ENCODE measurements at regions not wholly inside any gene's neighbourhood (a gene's known extent, or its start where the extent isn't known, plus 50 kb on each side); places are given as distances from the start of the nearest gene placed in this dataset.
"Not testable (repeated sequence)": the region's sequence is repeated elsewhere in the genome, so short reads cannot be mapped to it uniquely, and the experiment has no call there.

DNA sequence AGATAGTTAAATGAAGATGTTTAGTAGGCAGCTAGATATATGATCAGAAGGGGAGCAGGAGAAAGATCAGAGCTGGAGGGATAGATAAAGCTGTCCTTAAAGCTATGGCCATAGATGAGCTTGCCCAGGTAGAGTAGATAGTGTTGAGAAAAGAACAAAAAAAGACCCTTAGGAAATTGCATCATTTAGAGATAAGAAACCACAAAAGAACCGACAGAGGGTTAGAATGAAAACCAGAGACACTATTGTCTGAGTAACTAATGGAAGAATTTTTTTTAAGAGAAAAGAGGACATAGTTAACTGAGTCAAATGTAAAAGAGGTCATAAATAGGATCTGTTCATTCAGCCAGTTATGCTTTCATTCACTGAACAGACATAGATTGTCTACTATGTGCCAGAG is 101.8 kb downstream of the TNFAIP3 start:
- DNase-seq = no peak

DNA sequence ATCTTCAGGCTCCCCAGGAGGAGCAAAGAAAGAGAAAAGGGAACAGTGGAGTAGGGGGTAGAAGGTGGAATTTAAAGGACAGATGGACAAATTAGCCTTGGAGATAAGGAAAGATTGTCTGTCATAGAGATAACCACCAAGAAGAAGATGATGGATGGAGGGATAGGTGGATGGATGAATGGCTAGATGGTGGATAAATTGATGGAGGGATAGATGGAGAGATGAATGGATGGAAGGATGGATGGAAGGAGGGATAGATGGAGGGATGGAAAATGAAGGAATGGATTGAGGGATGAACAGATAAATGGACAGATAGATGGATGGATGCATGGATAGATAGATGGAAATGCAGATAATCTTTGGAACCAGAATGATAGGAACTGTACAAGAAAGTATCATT is 102.8 kb downstream of the TNFAIP3 start:
- no peak for DNase-seq

DNA sequence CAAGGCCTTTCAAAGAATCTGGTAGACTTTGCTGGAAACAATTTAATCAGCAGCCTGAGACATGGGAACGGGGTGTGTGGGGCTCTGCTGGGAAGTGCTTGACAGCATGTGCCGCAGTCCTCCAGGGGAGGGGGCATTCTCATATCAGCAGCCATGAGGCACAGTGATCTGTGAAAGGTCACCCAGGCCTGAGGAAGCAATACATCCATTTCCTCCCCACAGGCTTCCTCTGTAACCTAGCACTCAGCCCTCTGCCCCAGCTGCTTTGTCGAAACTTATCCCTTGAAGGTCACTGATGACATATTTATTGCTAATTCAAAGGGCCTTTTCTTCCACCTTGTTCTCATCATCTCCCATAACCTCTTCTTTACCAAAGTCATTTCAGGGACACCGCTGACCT is 103.3 kb downstream of the TNFAIP3 start:
- DNase-seq = no peak

- no peak for DNase-seq
Measured at GRCh38 chr6:137973201-137973600, 106.1 kb downstream of the TNFAIP3 start.

DNA sequence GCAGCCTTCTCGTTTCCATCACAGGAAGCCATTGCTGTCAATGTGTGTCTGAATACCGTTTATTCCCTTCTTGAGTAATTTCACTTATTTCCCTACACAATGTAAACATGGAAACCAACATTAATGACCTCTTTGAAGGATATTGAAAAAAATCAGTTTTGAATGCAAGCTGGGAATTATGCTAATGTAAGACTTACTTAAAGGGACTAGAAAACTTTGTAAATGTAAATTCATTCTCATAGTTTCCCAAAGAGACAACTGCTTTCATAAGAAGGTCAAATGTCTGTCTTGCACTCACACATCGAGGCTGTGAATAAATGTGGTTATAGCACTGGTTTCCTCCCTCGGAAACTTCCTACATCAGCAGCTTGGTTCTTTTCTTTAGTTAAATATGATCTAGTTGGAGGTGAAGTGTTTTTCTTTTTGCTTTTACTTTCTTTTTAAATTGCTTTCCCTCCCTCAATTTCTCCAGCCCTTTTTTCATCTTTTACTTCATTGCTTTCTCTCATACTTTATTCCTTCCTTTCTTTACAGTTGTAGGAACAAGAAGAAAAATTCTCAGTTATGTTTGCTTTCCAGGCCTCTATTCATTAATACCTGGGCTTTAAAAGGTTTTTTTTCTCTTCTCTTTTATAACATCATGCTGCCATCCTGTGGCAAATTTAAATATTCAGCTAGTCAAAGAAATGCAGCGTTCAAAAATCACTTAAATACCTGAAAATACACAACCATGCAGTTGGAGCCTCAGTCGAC is 108.3 kb downstream of the TNFAIP3 start:
- no peak for DNase-seq

- no peak for DNase-seq
Measured at GRCh38 chr6:137976430-137976829, 109.4 kb downstream of the TNFAIP3 start.

DNA sequence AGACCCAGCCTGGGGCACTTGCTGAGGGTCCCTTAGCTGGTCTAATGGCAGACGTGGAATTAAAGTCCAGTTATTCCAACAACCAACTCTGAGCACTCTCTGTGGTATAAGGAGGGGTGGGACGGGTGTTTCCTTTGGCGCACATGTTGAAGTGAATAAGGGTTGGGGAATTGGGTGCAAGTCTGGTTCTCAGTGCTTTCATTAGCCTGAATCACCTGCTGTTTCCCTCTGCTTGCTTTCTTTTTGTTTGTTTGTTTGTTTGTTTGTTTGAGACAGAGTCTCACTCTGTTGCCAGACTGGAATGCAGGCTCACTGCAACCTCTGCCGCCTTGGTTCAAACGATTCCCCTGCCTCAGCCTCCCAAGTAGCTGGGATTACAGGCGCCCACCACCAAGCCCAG is 110.1 kb downstream of the TNFAIP3 start:
- DNase-seq = no peak

GRCh38 chr6:137977814-137978213 is 110.8 kb downstream of the TNFAIP3 start:
- DNase-seq = no peak

- DNase-seq = no peak
Measured at GRCh38 chr6:137978252-137978896, 111.3 kb downstream of the TNFAIP3 start.

GRCh38 chr6:137979263-137979662 is 112.2 kb downstream of the TNFAIP3 start:
- not testable (repeated sequence) for DNase-seq

DNA sequence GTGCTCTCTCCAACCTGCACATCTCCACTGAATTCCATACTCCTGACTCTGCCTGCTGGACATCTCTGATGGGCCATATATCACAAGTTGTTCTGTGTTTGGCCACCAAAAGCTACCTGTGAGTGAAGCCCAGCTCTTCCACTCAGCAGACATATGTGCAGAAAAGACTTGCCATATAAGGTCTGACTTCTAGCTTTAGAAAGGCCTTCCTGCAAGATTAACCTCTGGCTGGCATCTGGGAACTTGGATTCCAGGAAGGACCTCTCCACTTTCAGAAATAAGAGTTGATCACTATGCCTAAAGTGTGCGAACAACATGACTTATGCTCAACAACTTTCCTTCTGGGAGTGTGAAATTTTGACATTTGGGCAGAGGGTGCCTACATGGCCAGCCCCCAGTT is 113.7 kb downstream of the TNFAIP3 start:
- no peak for DNase-seq

- no peak for DNase-seq
Measured at GRCh38 chr6:137981758-137982157, 114.7 kb downstream of the TNFAIP3 start.

DNA sequence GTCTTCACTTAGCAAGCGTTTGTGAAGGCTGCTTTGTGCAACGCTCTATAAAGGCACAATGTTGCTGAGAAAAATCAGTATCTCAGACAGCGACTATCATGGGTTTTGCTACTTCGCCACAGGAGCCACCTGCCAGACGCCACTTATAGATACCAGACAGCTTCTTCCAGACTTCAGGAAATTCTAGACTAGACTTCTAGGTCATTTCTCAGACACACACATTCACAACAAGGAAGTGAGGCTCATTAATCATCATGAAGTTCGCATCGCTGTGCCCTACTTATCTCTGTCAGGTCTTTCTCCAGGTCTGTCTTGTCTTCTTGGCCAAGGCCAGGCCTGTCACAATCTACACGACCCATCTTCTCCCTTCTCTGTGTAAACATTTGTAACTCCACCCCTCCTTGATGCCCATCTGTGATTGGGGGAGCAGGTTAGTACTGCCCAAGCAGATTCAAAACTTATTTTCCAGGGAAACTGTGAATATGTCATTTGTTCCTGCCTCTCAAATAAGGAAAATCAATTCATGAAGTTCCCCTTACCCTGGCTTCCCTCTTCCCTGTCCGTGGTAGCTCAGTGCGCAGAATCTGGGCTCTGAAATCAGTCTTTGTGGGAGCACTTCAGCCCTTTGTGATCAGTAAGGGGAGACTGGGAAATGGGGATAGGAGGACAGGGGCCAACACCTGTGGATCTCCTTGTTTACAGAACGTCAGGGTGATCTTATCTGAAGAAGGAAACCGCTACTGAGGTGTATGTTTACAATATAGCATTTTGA is 115.5 kb downstream of the TNFAIP3 start:
- DNase-seq = no peak

GRCh38 chr6:137983269-137983668 is 116.2 kb downstream of the TNFAIP3 start:
- no peak for DNase-seq

DNA sequence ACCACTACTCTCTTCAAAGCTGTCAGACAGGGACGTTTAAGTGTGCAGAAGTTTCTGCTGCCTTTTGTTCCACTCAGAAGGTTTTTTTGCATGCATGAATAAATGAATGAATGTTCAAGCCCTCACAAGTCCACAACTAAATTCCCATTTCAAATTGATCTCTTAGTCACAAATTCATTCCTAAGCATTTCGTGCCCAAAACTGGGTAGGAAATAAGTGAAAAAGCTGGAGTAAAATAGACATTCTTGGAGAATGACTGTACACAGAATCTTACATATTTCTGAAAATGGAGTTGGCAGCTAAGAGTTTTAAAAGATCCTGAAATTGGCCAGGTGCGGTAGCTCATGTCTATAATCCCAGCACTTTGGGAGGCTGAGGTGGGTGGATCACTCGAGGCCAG is 117.6 kb downstream of the PERP start:
- no peak for DNase-seq

DNA sequence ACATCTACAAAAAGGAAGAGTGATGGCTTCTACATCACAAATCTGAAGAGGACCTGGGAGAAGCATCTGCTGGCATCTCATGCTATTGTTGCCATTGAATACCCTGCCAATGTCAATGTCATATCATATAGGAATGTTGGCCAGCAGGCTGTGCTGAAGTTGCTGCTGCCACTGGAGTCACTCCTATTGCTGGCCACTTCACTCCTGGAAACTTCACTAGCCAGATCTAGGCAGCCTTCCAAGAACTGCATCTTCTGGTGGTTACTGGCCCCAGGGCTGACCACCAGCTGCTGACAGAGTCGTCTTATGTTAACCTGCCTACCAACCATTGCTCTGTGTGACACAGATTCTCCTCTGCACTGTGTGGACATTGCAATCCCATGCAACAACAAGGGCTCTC is 111.8 kb downstream of the PERP start:
- no peak for DNase-seq

GRCh38 chr6:137998461-137999019 is 108.7 kb downstream of the PERP start:
- no peak for DNase-seq

DNA sequence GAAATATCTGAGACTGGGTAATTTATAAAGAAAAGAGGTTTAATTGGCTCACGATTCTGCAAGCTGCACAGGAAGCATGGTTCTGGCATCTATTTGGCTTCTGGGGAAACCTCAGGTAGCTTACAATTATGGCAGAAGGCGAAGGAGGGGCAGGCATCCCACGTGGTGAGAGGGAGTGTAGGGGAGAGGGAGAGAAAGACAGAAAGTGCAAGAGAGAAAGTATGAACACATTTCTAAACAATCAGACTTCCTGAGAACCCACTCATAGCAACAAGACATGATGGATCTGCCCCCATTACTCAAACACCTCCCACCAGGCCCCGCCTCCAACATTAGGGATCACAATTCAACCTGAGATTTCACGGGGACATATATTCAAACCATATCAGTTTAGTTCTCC is 107.4 kb downstream of the PERP start:
- no peak for DNase-seq

DNA sequence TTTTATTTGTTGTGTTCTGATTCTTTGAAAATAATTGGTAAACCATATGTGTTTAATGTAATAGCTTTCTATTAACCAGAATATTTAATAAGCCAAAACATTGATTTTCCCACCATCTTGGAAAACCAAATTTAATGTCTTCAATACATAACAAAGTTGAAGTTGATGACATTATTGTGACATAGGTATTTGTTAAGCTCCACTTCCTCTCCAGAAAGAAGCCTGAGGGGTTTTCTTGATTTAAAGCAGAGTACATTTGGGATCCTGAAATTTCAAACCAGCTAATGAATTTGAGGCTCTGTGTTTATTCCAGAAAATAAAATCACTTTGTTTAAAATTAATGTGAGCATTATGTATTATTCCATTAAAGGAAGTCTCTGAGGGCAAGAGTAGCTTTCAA is 106.3 kb downstream of the PERP start:
- DNase-seq = no peak

- peak in 37 of 56 donors; percentile 0 to 72 (median 16) for DNase-seq
Measured at GRCh38 chr6:138001750-138002349, 105.4 kb downstream of the PERP start.

GRCh38 chr6:138004430-138005287 is 102.6 kb downstream of the PERP start:
- DNase-seq = no peak

All from nucleus accumbens (tissue), 56 donors.